Loucy (cell line): ENCODE measurements at regions not wholly inside any gene's neighbourhood (a gene's known extent, or its start where the extent isn't known, plus 50 kb on each side); places are given as distances from the start of the nearest gene placed in this dataset.

ENCODE experiments used
- H2AFZ ChIP-seq: fragments of 200-600 bp; sonication (generic); 2 replicates; pipeline ENCODE4 v1.6.0; 2016; ENCODE audit warnings: antibody characterized with exemption, mild to moderate bottlenecking, low read length, moderate library complexity
- H3F3A ChIP-seq: fragments of 200-600 bp; 2 replicates; pipeline ENCODE4 v1.6.0; 2016; ENCODE audit warnings: antibody characterized with exemption, low read depth, mild to moderate bottlenecking
- H3K27me3 ChIP-seq: fragments of 200-600 bp; sonication (generic); 2 replicates; pipeline ENCODE4 v1.6.1; 2014; ENCODE audit warnings: low read length, mild to moderate bottlenecking; ENCODE audit not compliant: insufficient read depth, poor library complexity, severe bottlenecking
- H3K36me3 ChIP-seq: fragments of 200-600 bp; sonication (generic); 2 replicates; pipeline ENCODE4 v1.6.1; 2016; ENCODE audit warnings: low read length; ENCODE audit not compliant: insufficient read depth
- H3K4me1 ChIP-seq: fragments of 200-600 bp; sonication (generic); 2 replicates; pipeline ENCODE4 v1.5.1; 2014; ENCODE audit warnings: low read length, mild to moderate bottlenecking; ENCODE audit not compliant: insufficient read depth, poor library complexity, severe bottlenecking
- H3K4me2 ChIP-seq: fragments of 200-600 bp; sonication (generic); 2 replicates; pipeline ENCODE4 v1.6.0; 2014; ENCODE audit warnings: antibody characterized with exemption, low read length, low read depth, mild to moderate bottlenecking; ENCODE audit not compliant: poor library complexity, severe bottlenecking
- H3K4me3 ChIP-seq: fragments of 200-600 bp; sonication (generic); 2 replicates; pipeline ENCODE4 v1.5.1; 2014; ENCODE audit warnings: low read length, mild to moderate bottlenecking, mixed read lengths; ENCODE audit not compliant: poor library complexity, severe bottlenecking
- H3K79me2 ChIP-seq: fragments of 200-600 bp; sonication (generic); 2 replicates; pipeline ENCODE4 v1.6.1; 2014; ENCODE audit warnings: low read length; ENCODE audit not compliant: insufficient read depth
- H3K9ac ChIP-seq: fragments of 200-600 bp; sonication (generic); 2 replicates; pipeline ENCODE4 v1.6.0; 2014; ENCODE audit warnings: mild to moderate bottlenecking, low read depth, low read length, moderate library complexity; ENCODE audit not compliant: poor library complexity, severe bottlenecking
- H3K9me2 ChIP-seq: fragments of 200-600 bp; sonication (generic); replicated peaks from 2 replicates; pipeline ENCODE4 v1.6.1; 2016; ENCODE audit warnings: low read depth, low read length, mixed read lengths
- H3K9me3 ChIP-seq: fragments of 200-600 bp; sonication (generic); 2 replicates; pipeline ENCODE4 v1.6.1; 2014; ENCODE audit warnings: mild to moderate bottlenecking, antibody characterized with exemption, low read length, low read depth; ENCODE audit not compliant: insufficient read depth
- H4K20me1 ChIP-seq: fragments of 200-600 bp; sonication (generic); 2 replicates; pipeline ENCODE4 v1.6.0; 2014; ENCODE audit warnings: antibody characterized with exemption, low read length, mild to moderate bottlenecking; ENCODE audit not compliant: insufficient read depth, poor library complexity, severe bottlenecking
- CTCF ChIP-seq: fragments of 200-600 bp; sonication (generic); conservative IDR thresholded peaks from 2 replicates; pipeline ENCODE4 v1.5.1; 2014; ENCODE audit warnings: mild to moderate bottlenecking, antibody characterized with exemption, low read length
- EZH2phosphoT487 ChIP-seq: fragments of 200-600 bp; IDR thresholded peaks from 2 replicates; pipeline ENCODE4 v1.6.1; 2018; ENCODE audit warnings: antibody characterized with exemption, mild to moderate bottlenecking, moderate library complexity, borderline replicate concordance

GRCh38 chr21:41559658-41560631 lies 52.0 kb upstream of the TMPRSS2 start:
- Histone ChIP-seq H3K4me1 (no peaks in the 10 kb centered on the region), H3K4me3 (no peak overlapping the region), H2AFZ (no peak overlapping the region), H4K20me1 (no peaks in the 10 kb centered on the region), H3K4me2 (no peak overlapping the region), H3K36me3 (no peaks in the 10 kb centered on the region), H3F3A (no peaks in the 10 kb centered on the region), H3K27me3 (no peaks in the 10 kb centered on the region), H3K9me3 (no peaks in the 10 kb centered on the region), H3K9me2 (no peaks in the 10 kb centered on the region), H3K9ac (no peak overlapping the region), H3K79me2 (no peaks in the 10 kb centered on the region)
- TF ChIP-seq EZH2phosphoT487 (no peak), CTCF (no peak)

- Histone ChIP-seq H3K9ac (no peak overlapping the region), H3K36me3 (no peaks in the 10 kb centered on the region), H3K4me1 (no peaks in the 10 kb centered on the region), H3K27me3 (no peaks in the 10 kb centered on the region), H3K4me3 (no peak overlapping the region), H3K79me2 (no peaks in the 10 kb centered on the region), H3F3A (no peaks in the 10 kb centered on the region), H3K4me2 (no peak overlapping the region), H3K9me2 (no peaks in the 10 kb centered on the region), H2AFZ (no peak overlapping the region), H4K20me1 (no peaks in the 10 kb centered on the region), H3K9me3 (no peaks in the 10 kb centered on the region)
- TF ChIP-seq CTCF (no peak), EZH2phosphoT487 (no peak)
Measured at GRCh38 chr21:41558842-41559241, 50.9 kb upstream of the TMPRSS2 start.

- H3K4me3 ChIP-seq: no peak overlapping the region
- H3F3A ChIP-seq: no peaks in the 10 kb centered on the region
- no peaks in the 10 kb centered on the region for H3K36me3 ChIP-seq
- no peaks in the 10 kb centered on the region for H3K9me2 ChIP-seq
- H2AFZ ChIP-seq: no peak overlapping the region
- no peak overlapping the region for H3K4me2 ChIP-seq
- H3K79me2 ChIP-seq: no peaks in the 10 kb centered on the region
- no peaks in the 10 kb centered on the region for H3K9me3 ChIP-seq
- H3K4me1 ChIP-seq: no peaks in the 10 kb centered on the region
- TF ChIP-seq EZH2phosphoT487 (no peak), CTCF (no peak)
- H3K9ac ChIP-seq: no peak overlapping the region
- H4K20me1 ChIP-seq: no peaks in the 10 kb centered on the region
- H3K27me3 ChIP-seq: no peaks in the 10 kb centered on the region
Measured at GRCh38 chr21:41557884-41558283, 49.9 kb upstream of the TMPRSS2 start.
